ENCODE measurements at regions not wholly inside any gene's neighbourhood (a gene's known extent, or its start where the extent isn't known, plus 50 kb on each side); places are given as distances from the start of the nearest gene placed in this dataset.
"Not testable (repeated sequence)": the region's sequence is repeated elsewhere in the genome, so short reads cannot be mapped to it uniquely, and the experiment has no call there.

GRCh38 chr5:167389537-167389936 lies 901.9 kb upstream of the WWC1 start:
- no peak for DNase-seq (ENCODE audit: extremely low spot score)
- ChIA-PET CTCF (no interaction called here), POLR2A (no interaction called here)
- TF ChIP-seq CTCF (IDR thresholded peaks at IDR 0.05; ENCODE audit: control extremely low read depth, extremely low read depth, low read depth, missing control alignments): no peak

- CTCF ChIA-PET: interaction anchor here (1.0 kb wide), 1 partner anchor 12 kb away, joined by 3 read pairs; no protein-coding TSS in a partner anchor
Observed at GRCh38 chr5:167391286-167391685, 900.2 kb upstream of the WWC1 start.

GRCh38 chr5:167392240-167392639 lies 899.2 kb upstream of the WWC1 start:
- CTCF ChIA-PET: no interaction called here
- DNase-seq (ENCODE audit: extremely low spot score): no peak
- no peak for TF ChIP-seq CTCF (IDR thresholded peaks at IDR 0.05; ENCODE audit: control extremely low read depth, extremely low read depth, low read depth, missing control alignments)
- POLR2A ChIA-PET: no interaction called here

More at GRCh38 chr5:167391286-167391685, 900.2 kb upstream of the WWC1 start:
- POLR2A ChIA-PET; DNase-seq (ENCODE audit: extremely low spot score): not testable (repeated sequence)

GRCh38 chr5:167393358-167393757 lies 898.1 kb upstream of the WWC1 start:
- ChIA-PET CTCF (no interaction called here), POLR2A (no interaction called here)
- no peak for DNase-seq (ENCODE audit: extremely low spot score)
- no peak for TF ChIP-seq CTCF (IDR thresholded peaks at IDR 0.05; ENCODE audit: control extremely low read depth, extremely low read depth, low read depth, missing control alignments)

GRCh38 chr5:167402671-167403070 lies 888.8 kb upstream of the WWC1 start:
- ChIA-PET POLR2A (no interaction called here), CTCF (interaction anchor here (0.6 to 1.4 kb wide), 2 partner anchors 9 to 12 kb away, joined by 3 read pairs; no protein-coding TSS in a partner anchor)
- no peak for DNase-seq (ENCODE audit: extremely low spot score)
- TF ChIP-seq CTCF (IDR thresholded peaks at IDR 0.05; ENCODE audit: control extremely low read depth, extremely low read depth, low read depth, missing control alignments): no peak

- CTCF ChIA-PET: interaction anchor here (1.3 kb wide), 1 partner anchor 28 kb away, joined by 3 read pairs; no protein-coding TSS in a partner anchor
- TF ChIP-seq CTCF (IDR thresholded peaks at IDR 0.05; ENCODE audit: control extremely low read depth, extremely low read depth, low read depth, missing control alignments): no peak
- DNase-seq (ENCODE audit: extremely low spot score): no peak
- POLR2A ChIA-PET: no interaction called here
Observed at GRCh38 chr5:167406513-167406912, 884.9 kb upstream of the WWC1 start.

- ChIA-PET CTCF (interaction anchor here (1.0 kb wide), 1 partner anchor 10 kb away, joined by 3 read pairs; no protein-coding TSS in a partner anchor), POLR2A (no interaction called here)
- no peak for DNase-seq (ENCODE audit: extremely low spot score)
- no peak for TF ChIP-seq CTCF (IDR thresholded peaks at IDR 0.05; ENCODE audit: control extremely low read depth, extremely low read depth, low read depth, missing control alignments)
Observed at GRCh38 chr5:167412556-167412955, 878.9 kb upstream of the WWC1 start.

All from GM10248 (cell line).